DND-41 (cell line): ENCODE measurements at regions not wholly inside any gene's neighbourhood (a gene's known extent, or its start where the extent isn't known, plus 50 kb on each side); places are given as distances from the start of the nearest gene placed in this dataset.
"Not testable (repeated sequence)": the region's sequence is repeated elsewhere in the genome, so short reads cannot be mapped to it uniquely, and the experiment has no call there.

Source experiments
- EZH2 ChIP-seq: IDR thresholded peaks from 3 replicates; pipeline ENCODE4 v1.6.1; 2012; ENCODE audit warnings: borderline replicate concordance, low read depth, mild to moderate bottlenecking, moderate library complexity, low read length, inconsistent platforms; ENCODE audit not compliant: severe bottlenecking
- TF ChIP-seq, protein P1 (sequence below): IDR thresholded peaks from 2 replicates; pipeline ENCODE4 v1.5.1; 2012; ENCODE audit warnings: borderline replicate concordance, low read length, moderate library complexity, mild to moderate bottlenecking; ENCODE audit not compliant: poor library complexity, severe bottlenecking; ENCODE audit errors: extremely low read depth

DNA sequence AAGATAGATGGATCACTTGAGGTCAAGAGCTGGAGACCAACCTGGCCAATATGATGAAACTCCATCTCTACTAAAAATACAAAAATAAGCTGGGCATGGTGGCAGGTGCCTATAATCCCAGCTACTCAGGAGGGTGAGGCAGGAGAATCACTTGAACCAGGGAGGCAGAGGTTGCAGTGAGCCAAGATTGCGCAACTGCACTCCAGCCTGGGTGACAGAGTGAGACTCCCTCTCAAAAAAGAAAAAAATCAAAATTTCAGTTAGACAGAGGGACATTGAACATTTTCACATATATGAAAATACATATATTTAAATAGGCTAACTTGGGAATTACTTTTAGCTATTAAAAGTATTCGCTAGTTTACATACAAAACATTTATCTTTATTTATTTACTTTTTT is 293.6 kb upstream of the KCNH7 start:
- not testable (repeated sequence) for TF ChIP-seq EZH2
- TF ChIP-seq, protein P1, sequence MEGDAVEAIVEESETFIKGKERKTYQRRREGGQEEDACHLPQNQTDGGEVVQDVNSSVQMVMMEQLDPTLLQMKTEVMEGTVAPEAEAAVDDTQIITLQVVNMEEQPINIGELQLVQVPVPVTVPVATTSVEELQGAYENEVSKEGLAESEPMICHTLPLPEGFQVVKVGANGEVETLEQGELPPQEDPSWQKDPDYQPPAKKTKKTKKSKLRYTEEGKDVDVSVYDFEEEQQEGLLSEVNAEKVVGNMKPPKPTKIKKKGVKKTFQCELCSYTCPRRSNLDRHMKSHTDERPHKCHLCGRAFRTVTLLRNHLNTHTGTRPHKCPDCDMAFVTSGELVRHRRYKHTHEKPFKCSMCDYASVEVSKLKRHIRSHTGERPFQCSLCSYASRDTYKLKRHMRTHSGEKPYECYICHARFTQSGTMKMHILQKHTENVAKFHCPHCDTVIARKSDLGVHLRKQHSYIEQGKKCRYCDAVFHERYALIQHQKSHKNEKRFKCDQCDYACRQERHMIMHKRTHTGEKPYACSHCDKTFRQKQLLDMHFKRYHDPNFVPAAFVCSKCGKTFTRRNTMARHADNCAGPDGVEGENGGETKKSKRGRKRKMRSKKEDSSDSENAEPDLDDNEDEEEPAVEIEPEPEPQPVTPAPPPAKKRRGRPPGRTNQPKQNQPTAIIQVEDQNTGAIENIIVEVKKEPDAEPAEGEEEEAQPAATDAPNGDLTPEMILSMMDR = not testable (repeated sequence)
